Suprapubic skin (tissue), 4 donors: ENCODE measurements at regions not wholly inside any gene's neighbourhood (a gene's known extent, or its start where the extent isn't known, plus 50 kb on each side); places are given as distances from the start of the nearest gene placed in this dataset.

Source experiments
- EP300 ChIP-seq: sonication (generic); formaldehyde crosslinking; IDR thresholded peaks from one replicate; pipeline ENCODE4 v1.6.1; 2017; ENCODE audit warnings: antibody characterized with exemption
- POLR2A ChIP-seq, 2 donors: fragments of 450-650 bp; IDR thresholded peaks; one replicate each; pipeline ENCODE4 v1.6.1; 2017; ENCODE audit warnings: antibody characterized with exemption in 2 of 2, mild to moderate bottlenecking in 2 of 2, moderate library complexity in 2 of 2
- POLR2AphosphoS5 ChIP-seq, 3 donors: sonication (generic); formaldehyde crosslinking; IDR thresholded peaks; one replicate each; pipeline ENCODE4 v1.6.1; 2017; ENCODE audit warnings: antibody characterized with exemption in 3 of 3
- TF ChIP-seq, protein P1 (sequence below), 2 donors: fragments of 200-600 bp in 1 of 2; fragments of 450-650 bp in 1 of 2; sonication (generic) in 1 of 2; IDR thresholded peaks; one replicate each; pipeline ENCODE4 v1.5.1; 2016 to 2019; ENCODE audit warnings: antibody characterized with exemption in 2 of 2, mild to moderate bottlenecking in 1 of 2, moderate library complexity in 1 of 2

DNA sequence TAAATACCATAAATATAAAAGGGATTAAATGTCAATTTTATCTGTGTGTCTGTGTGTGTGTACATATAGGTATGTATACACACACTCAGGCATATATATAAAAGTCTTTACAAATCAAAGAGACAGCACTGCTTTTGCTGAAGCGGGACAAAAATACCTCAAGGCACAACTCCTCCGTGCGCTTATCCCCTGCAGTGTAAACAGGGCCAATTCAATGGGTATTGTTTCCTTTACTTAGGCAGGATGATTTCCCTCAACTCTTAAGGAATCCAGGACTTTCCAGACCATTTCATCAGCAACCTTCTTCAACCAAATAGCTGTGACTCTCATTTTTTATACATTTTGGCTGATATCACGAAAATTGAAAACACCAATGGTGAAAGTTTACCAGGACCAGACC lies 227.7 kb downstream of the CRPPA start:
- TF ChIP-seq, protein P1, sequence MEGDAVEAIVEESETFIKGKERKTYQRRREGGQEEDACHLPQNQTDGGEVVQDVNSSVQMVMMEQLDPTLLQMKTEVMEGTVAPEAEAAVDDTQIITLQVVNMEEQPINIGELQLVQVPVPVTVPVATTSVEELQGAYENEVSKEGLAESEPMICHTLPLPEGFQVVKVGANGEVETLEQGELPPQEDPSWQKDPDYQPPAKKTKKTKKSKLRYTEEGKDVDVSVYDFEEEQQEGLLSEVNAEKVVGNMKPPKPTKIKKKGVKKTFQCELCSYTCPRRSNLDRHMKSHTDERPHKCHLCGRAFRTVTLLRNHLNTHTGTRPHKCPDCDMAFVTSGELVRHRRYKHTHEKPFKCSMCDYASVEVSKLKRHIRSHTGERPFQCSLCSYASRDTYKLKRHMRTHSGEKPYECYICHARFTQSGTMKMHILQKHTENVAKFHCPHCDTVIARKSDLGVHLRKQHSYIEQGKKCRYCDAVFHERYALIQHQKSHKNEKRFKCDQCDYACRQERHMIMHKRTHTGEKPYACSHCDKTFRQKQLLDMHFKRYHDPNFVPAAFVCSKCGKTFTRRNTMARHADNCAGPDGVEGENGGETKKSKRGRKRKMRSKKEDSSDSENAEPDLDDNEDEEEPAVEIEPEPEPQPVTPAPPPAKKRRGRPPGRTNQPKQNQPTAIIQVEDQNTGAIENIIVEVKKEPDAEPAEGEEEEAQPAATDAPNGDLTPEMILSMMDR (IDR thresholded peaks at IDR 0.05), result no peak
- TF ChIP-seq POLR2A (IDR thresholded peaks at IDR 0.05) (no peak), POLR2AphosphoS5 (IDR thresholded peaks at IDR 0.05) (no peak), EP300 (no peak)
